OCI-LY7 (cell line): ENCODE measurements at regions not wholly inside any gene's neighbourhood (a gene's known extent, or its start where the extent isn't known, plus 50 kb on each side); places are given as distances from the start of the nearest gene placed in this dataset.

ENCODE experiments used
- BruUV-seq: library from RNA; stranded (reverse); fragments of 400-500 nt; replicated peaks from 2 replicates; lab custom pipeline; 2021; lab: Mats Ljungman, UMichigan
- CTCF ChIA-PET: fragments of 300-600 bp; sonication (Branson Sonifier 250); formaldehyde crosslinking; loops from one replicate; lab custom pipeline; 2022; ENCODE audit warnings: antibody characterized with exemption; ENCODE audit not compliant: unreplicated experiment; lab: Charles Lee
- POLR2A ChIA-PET: fragments of 300-600 bp; sonication (Branson Sonifier 250); formaldehyde crosslinking; loops from one replicate; lab custom pipeline; 2022; ENCODE audit warnings: antibody characterized with exemption; lab: Charles Lee
- DNase-seq: peaks from one replicate; pipeline ENCODE4 v3.0.0-alpha.2; 2015; ENCODE audit warnings: low spot score
- H2AFZ ChIP-seq: fragments of 200-600 bp; sonication (generic), shearing (Covaris generic); 2 replicates; pipeline ENCODE4 v1.6.1; 2014; ENCODE audit warnings: mild to moderate bottlenecking, antibody characterized with exemption, low read length, moderate library complexity
- H3K27ac ChIP-seq: fragments of 200-600 bp; sonication (generic); 2 replicates; pipeline ENCODE4 v1.5.1; 2014; ENCODE audit warnings: mixed run types, low read depth, mild to moderate bottlenecking, moderate library complexity, low read length, inconsistent platforms; ENCODE audit not compliant: poor library complexity, severe bottlenecking
- H3K36me3 ChIP-seq: fragments of 200-600 bp; sonication (generic); 2 replicates; pipeline ENCODE4 v1.6.1; 2014; ENCODE audit warnings: mild to moderate bottlenecking, antibody characterized with exemption, low read length, moderate library complexity, mixed read lengths; ENCODE audit not compliant: insufficient read depth
- H3K4me1 ChIP-seq: fragments of 200-600 bp; sonication (generic); 2 replicates; pipeline ENCODE4 v1.5.1; 2014; ENCODE audit warnings: mild to moderate bottlenecking, low read length; ENCODE audit not compliant: insufficient read depth, poor library complexity, severe bottlenecking
- H3K4me2 ChIP-seq: fragments of 200-600 bp; sonication (generic); 2 replicates; pipeline ENCODE4 v1.6.1; 2014; ENCODE audit warnings: mild to moderate bottlenecking, low read length
- H3K4me3 ChIP-seq: fragments of 200-600 bp; sonication (generic); 2 replicates; pipeline ENCODE4 v1.5.1; 2014; ENCODE audit warnings: mild to moderate bottlenecking, low read depth, low read length; ENCODE audit not compliant: poor library complexity, severe bottlenecking
- H3K79me2 ChIP-seq: fragments of 200-600 bp; sonication (generic); 2 replicates; pipeline ENCODE4 v1.6.1; 2016; ENCODE audit warnings: low read depth, mild to moderate bottlenecking, low read length, moderate library complexity, mixed read lengths; ENCODE audit not compliant: insufficient read depth
- H3K9me2 ChIP-seq: fragments of 200-600 bp; sonication (generic); 2 replicates; pipeline ENCODE4 v1.6.1; 2016; ENCODE audit warnings: mild to moderate bottlenecking, low read length, mixed read lengths; ENCODE audit not compliant: insufficient read depth
- H3K9me3 ChIP-seq: fragments of 200-600 bp; sonication (generic); 2 replicates; pipeline ENCODE4 v1.6.1; 2014; ENCODE audit warnings: mild to moderate bottlenecking, mixed run types, low read length, mixed read lengths
- H4K20me1 ChIP-seq: fragments of 200-600 bp; sonication (generic); 2 replicates; pipeline ENCODE4 v1.6.1; 2014; ENCODE audit warnings: mild to moderate bottlenecking, antibody characterized with exemption, low read length, moderate library complexity, mixed read lengths; ENCODE audit not compliant: insufficient read depth
- CTCF ChIP-seq: fragments of 200-600 bp; sonication (generic); conservative IDR thresholded peaks from 2 replicates; pipeline ENCODE4 v1.5.1; 2014; ENCODE audit warnings: mild to moderate bottlenecking, antibody characterized with exemption, low read length, moderate library complexity, mixed read lengths
- EZH2phosphoT487 ChIP-seq: fragments of 200-600 bp; sonication (generic); IDR thresholded peaks from 2 replicates; pipeline ENCODE4 v1.6.1; 2018; ENCODE audit warnings: low read depth, borderline replicate concordance, mild to moderate bottlenecking, mixed run types, antibody characterized with exemption, low read length, moderate library complexity, mixed read lengths
- intact Hi-C: fragments of 100-400 bp; cut with micrococcal nuclease; formaldehyde crosslinking; loops from one replicate; pipeline ENCODE4 v1.10.0; 2022; ENCODE audit not compliant: unreplicated experiment

- Histone ChIP-seq H3K4me3 (no peak overlapping the region), H4K20me1 (no peaks in the 10 kb centered on the region), H3K9me2 (no peaks in the 10 kb centered on the region), H3K4me2 (no peak overlapping the region), H2AFZ (no peak overlapping the region), H3K79me2 (no peaks in the 10 kb centered on the region), H3K36me3 (no peaks in the 10 kb centered on the region), H3K27ac (no peak overlapping the region), H3K4me1 (peaks cover under 1% of the 10 kb centered on the region), H3K9me3 (no peaks in the 10 kb centered on the region)
- TF ChIP-seq EZH2phosphoT487 (no peak), CTCF (no peak)
- CTCF ChIA-PET: no interaction called here
- intact Hi-C loops: no loop called here
- BruUV-seq: no TSS peak
- DNase-seq: no peak
- POLR2A ChIA-PET: interaction anchor here (0.6 to 1.1 kb wide), 3 partner anchors 10 to 44 kb away, joined by 3 read pairs; no protein-coding TSS in a partner anchor
These were observed 115.4 kb downstream of the SINHCAF start for GRCh38 chr12:31210541-31210940.

GRCh38 chr12:31214626-31215517 is 111.1 kb downstream of the SINHCAF start:
- intact Hi-C loops: no loop called here
- CTCF ChIA-PET: no interaction called here
- no peaks in the 10 kb centered on the region for H3K9me2 ChIP-seq
- no peak for TF ChIP-seq EZH2phosphoT487
- no peak for TF ChIP-seq CTCF
- POLR2A ChIA-PET: interaction anchor here (0.6 kb wide), 2 partner anchors 134 to 1903 kb away, joined by 3 read pairs; no protein-coding TSS in a partner anchor
- no peaks in the 10 kb centered on the region for H3K36me3 ChIP-seq
- H2AFZ ChIP-seq: no peak overlapping the region
- no peak for DNase-seq
- BruUV-seq: no TSS peak
- no peaks in the 10 kb centered on the region for H3K9me3 ChIP-seq
- H3K4me3 ChIP-seq: no peak overlapping the region
- no peaks in the 10 kb centered on the region for H3K4me1 ChIP-seq
- H3K79me2 ChIP-seq: no peaks in the 10 kb centered on the region
- no peak overlapping the region for H3K4me2 ChIP-seq
- no peaks in the 10 kb centered on the region for H4K20me1 ChIP-seq
- no peak overlapping the region for H3K27ac ChIP-seq
